ENCODE measurements at regions not wholly inside any gene's neighbourhood (a gene's known extent, or its start where the extent isn't known, plus 50 kb on each side); places are given as distances from the start of the nearest gene placed in this dataset.

DNA sequence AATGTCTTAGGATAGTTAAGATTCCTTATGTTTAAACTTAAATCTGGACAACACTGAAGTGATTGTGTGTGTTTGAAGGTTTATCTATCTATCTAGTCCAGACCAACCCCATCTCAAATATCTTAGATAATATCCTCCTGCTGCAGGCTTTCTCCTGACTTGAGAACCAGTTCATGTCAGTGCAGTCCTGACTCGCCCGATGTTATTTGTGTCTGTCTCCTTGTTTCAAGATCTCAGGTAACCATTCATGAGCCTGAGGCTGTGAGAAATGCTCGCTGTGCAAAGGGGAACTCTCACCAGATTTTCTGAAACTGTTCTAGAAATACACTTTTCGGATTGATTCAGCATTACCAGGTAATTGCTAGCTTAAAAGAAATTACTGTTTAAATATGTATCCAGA lies 356.2 kb downstream of the SNAPC1 start:
- intact Hi-C loops (cut with micrococcal nuclease) = loop anchor here (10.0 kb wide), 1 partner anchor 54 kb away; no protein-coding TSS in a partner anchor
- Mint-ChIP-seq H3K27ac (no peak overlapping the region), H3K27me3 (peaks cover 9% of the 10 kb centered on the region), H3K4me1 (peaks cover 48% of the 10 kb centered on the region), H3K4me3 (peak overlapping the region; percentile 93), H3K9me3 (ENCODE audit: insufficient read depth) (no peaks in the 10 kb centered on the region)
- no peak overlapping the region for H3K9ac ChIP-seq (ENCODE audit: low read length)
- ChIA-PET POLR2A (no interaction called here), CTCF (interaction anchor here (1.5 to 7.4 kb wide), 6 partner anchors 8 to 658 kb away, joined by 5 to 88 read pairs (median 14); no protein-coding TSS in a partner anchor)
- ATAC-seq (ENCODE audit: low read depth) (no peak), DNase-seq (peak; percentile 8)
- H3K4me2 ChIP-seq (replicated peaks; ENCODE audit: low read depth, low read length, poor library complexity, severe bottlenecking) = peak overlapping the region; percentile 95
- H3K4me3 ChIP-seq (ENCODE audit: control extremely low read depth in 1 of 5, extremely low read depth in 1 of 5, insufficient read depth in 1 of 5, low read depth in 2 of 5, low read length in 4 of 5) = peak overlapping the region in 1 of 5 experiments; percentile 82
- no peak overlapping the region for H3K27ac ChIP-seq (ENCODE audit: low read length in 2 of 2)
- H3K9me3 ChIP-seq (ENCODE audit: control extremely low read depth in 1 of 3, control insufficient read depth in 2 of 3, insufficient read depth in 1 of 3, low read length in 2 of 3) = no peaks in the 10 kb centered on the region
- peaks cover 0 to 12% (median 0%) of the 10 kb centered on the region in 4 experiments for H3K27me3 ChIP-seq (replicated peaks in 1 of 4; ENCODE audit: control extremely low read depth in 1 of 4, control insufficient read depth in 3 of 4, insufficient read depth in 4 of 4, low read length in 3 of 4)
- 73% methylated on average over 2 of the region's 4 CpGs for WGBS (ENCODE audit: insufficient coverage)
- no peaks in the 10 kb centered on the region for H3K79me2 ChIP-seq (ENCODE audit: control insufficient read depth, insufficient read depth, low read length)
- H3K4me1 ChIP-seq (ENCODE audit: control insufficient read depth in 2 of 2, insufficient read depth in 2 of 2, low read length in 2 of 2) = peaks cover 27 to 36% of the 10 kb centered on the region in 2 donors
- H2AFZ ChIP-seq (ENCODE audit: insufficient read depth, low read depth, low read length, poor library complexity, severe bottlenecking) = no peak overlapping the region
- H3K36me3 ChIP-seq (replicated peaks in 1 of 2; ENCODE audit: control extremely low read depth in 1 of 2, control insufficient read depth in 1 of 2, extremely low read depth in 1 of 2, insufficient read depth in 2 of 2, low read length in 1 of 2) = no peaks in the 10 kb centered on the region
- H4K20me1 ChIP-seq (ENCODE audit: control insufficient read depth, insufficient read depth, low read length, poor library complexity, severe bottlenecking) = no peaks in the 10 kb centered on the region
- TF ChIP-seq, protein P1, sequence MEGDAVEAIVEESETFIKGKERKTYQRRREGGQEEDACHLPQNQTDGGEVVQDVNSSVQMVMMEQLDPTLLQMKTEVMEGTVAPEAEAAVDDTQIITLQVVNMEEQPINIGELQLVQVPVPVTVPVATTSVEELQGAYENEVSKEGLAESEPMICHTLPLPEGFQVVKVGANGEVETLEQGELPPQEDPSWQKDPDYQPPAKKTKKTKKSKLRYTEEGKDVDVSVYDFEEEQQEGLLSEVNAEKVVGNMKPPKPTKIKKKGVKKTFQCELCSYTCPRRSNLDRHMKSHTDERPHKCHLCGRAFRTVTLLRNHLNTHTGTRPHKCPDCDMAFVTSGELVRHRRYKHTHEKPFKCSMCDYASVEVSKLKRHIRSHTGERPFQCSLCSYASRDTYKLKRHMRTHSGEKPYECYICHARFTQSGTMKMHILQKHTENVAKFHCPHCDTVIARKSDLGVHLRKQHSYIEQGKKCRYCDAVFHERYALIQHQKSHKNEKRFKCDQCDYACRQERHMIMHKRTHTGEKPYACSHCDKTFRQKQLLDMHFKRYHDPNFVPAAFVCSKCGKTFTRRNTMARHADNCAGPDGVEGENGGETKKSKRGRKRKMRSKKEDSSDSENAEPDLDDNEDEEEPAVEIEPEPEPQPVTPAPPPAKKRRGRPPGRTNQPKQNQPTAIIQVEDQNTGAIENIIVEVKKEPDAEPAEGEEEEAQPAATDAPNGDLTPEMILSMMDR (IDR thresholded peaks at IDR 0.05) = no peak
- no peak for TF ChIP-seq EZH2 (IDR thresholded peaks at IDR 0.05; ENCODE audit: borderline replicate concordance, insufficient read depth, low read depth, low read length, poor library complexity, severe bottlenecking)

DNA sequence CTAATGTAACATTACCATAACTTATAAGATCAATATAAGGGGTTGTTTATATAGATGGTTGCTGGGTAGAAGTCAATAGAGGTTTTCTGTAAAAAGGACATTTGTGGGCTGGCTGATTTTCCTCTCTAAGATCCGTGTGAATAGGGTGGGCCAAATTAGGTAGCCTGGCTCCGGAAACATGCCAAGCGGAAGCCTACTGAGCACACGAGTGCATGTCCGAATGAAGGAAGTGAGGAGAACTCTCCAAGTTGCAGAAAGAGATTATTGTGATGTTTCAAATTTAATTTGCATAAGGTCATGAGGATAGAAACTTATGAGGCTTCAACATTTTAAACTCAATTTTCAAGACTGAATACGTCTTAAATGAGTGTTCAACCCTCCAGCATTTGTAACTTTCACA lies 356.7 kb downstream of the SNAPC1 start:
- Histone ChIP-seq H3K79me2 (ENCODE audit: control insufficient read depth, insufficient read depth, low read length) (no peaks in the 10 kb centered on the region), H3K9ac (ENCODE audit: low read length) (no peak overlapping the region), H3K4me2 (replicated peaks; ENCODE audit: low read depth, low read length, poor library complexity, severe bottlenecking) (no peak overlapping the region), H3K27ac (ENCODE audit: low read length in 2 of 2) (no peak overlapping the region), H3K4me1 (ENCODE audit: control insufficient read depth in 2 of 2, insufficient read depth in 2 of 2, low read length in 2 of 2) (peaks cover 27 to 36% of the 10 kb centered on the region in 2 donors), H3K36me3 (replicated peaks in 1 of 2; ENCODE audit: control extremely low read depth in 1 of 2, control insufficient read depth in 1 of 2, extremely low read depth in 1 of 2, insufficient read depth in 2 of 2, low read length in 1 of 2) (no peaks in the 10 kb centered on the region), H4K20me1 (ENCODE audit: control insufficient read depth, insufficient read depth, low read length, poor library complexity, severe bottlenecking) (no peaks in the 10 kb centered on the region), H2AFZ (ENCODE audit: insufficient read depth, low read depth, low read length, poor library complexity, severe bottlenecking) (no peak overlapping the region), H3K27me3 (replicated peaks in 1 of 4; ENCODE audit: control extremely low read depth in 1 of 4, control insufficient read depth in 3 of 4, insufficient read depth in 4 of 4, low read length in 3 of 4) (peaks cover 0 to 12% (median 0%) of the 10 kb centered on the region in 4 experiments), H3K4me3 (ENCODE audit: control extremely low read depth in 1 of 5, extremely low read depth in 1 of 5, insufficient read depth in 1 of 5, low read depth in 2 of 5, low read length in 4 of 5) (no peak overlapping the region), H3K9me3 (ENCODE audit: control extremely low read depth in 1 of 3, control insufficient read depth in 2 of 3, insufficient read depth in 1 of 3, low read length in 2 of 3) (no peaks in the 10 kb centered on the region)
- H3K27me3 Mint-ChIP-seq = peaks cover 9% of the 10 kb centered on the region
- CTCF ChIA-PET = interaction anchor here (2.0 to 7.4 kb wide), 3 partner anchors 7 to 224 kb away, joined by 10 to 88 read pairs (median 18); no protein-coding TSS in a partner anchor
- no peak overlapping the region for H3K27ac Mint-ChIP-seq
- H3K9me3 Mint-ChIP-seq (ENCODE audit: insufficient read depth) = no peaks in the 10 kb centered on the region
- ATAC-seq (ENCODE audit: low read depth) (no peak), DNase-seq (peak; percentile 10)
- TF ChIP-seq EZH2 (IDR thresholded peaks at IDR 0.05; ENCODE audit: borderline replicate concordance, insufficient read depth, low read depth, low read length, poor library complexity, severe bottlenecking) = no peak
- TF ChIP-seq, protein P1 (IDR thresholded peaks at IDR 0.05) = no peak
- POLR2A ChIA-PET = no interaction called here
- intact Hi-C loops (cut with micrococcal nuclease) = loop anchor here (10.0 kb wide), 1 partner anchor 54 kb away; no protein-coding TSS in a partner anchor
- 66% methylated on average over 3 of the region's 6 CpGs for WGBS (ENCODE audit: insufficient coverage)
- peak overlapping the region; percentile 93 for H3K4me3 Mint-ChIP-seq
- H3K4me1 Mint-ChIP-seq = peaks cover 51% of the 10 kb centered on the region
